Panc1 (cell line): ENCODE measurements at regions not wholly inside any gene's neighbourhood (a gene's known extent, or its start where the extent isn't known, plus 50 kb on each side); places are given as distances from the start of the nearest gene placed in this dataset.

Experiments used
- CTCF ChIP-seq: fragments of 450-650 bp; IDR thresholded peaks from 2 replicates; pipeline ENCODE4 v1.5.1; 2017; ENCODE audit warnings: mild to moderate bottlenecking
- POLR2AphosphoS5 ChIP-seq: IDR thresholded peaks from 2 replicates; pipeline ENCODE4 v1.6.1; 2012; ENCODE audit warnings: mild to moderate bottlenecking, low read depth, low read length, moderate library complexity

DNA sequence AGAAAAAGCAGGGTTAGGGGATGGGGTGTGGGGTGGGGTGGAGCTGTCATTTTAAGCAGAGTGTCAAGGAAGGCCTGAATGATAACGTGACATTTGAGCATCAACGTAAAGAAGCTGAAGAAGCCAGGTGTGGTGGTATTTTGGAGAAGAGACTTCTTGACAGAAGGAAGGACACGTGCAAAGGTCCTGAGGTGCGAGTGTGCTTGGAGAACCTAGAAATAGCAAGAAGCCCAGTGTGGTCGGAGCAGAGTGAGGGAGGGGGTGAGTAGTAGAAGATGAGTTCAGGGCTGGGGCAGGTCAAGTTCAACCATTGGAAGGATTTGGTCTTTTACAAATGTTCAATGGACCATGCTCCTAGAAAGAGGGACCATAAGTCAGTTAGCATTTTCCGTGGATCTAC is 140.2 kb upstream of the ZBTB40 start:
- TF ChIP-seq CTCF (no peak), POLR2AphosphoS5 (no peak)
